ENCODE measurements at regions not wholly inside any gene's neighbourhood (a gene's known extent, or its start where the extent isn't known, plus 50 kb on each side); places are given as distances from the start of the nearest gene placed in this dataset.

- no peaks in the 10 kb centered on the region; the same call in 1 of the 2 replicates for H3K27me3 ChIP-seq (ENCODE audit: control insufficient read depth, insufficient read depth, low read length)
- no peak overlapping the region for H3K9ac ChIP-seq (ENCODE audit: low read length)
- peaks cover 7% of the 10 kb centered on the region; the same call in 1 of the 2 replicates for H3K9me3 ChIP-seq (ENCODE audit: control insufficient read depth, insufficient read depth, low read depth, low read length)
- H3K4me3 ChIP-seq (ENCODE audit: low read depth, low read length): no peak overlapping the region
- H3K4me1 ChIP-seq (ENCODE audit: control insufficient read depth, insufficient read depth, low read length): no peaks in the 10 kb centered on the region
- H3K36me3 ChIP-seq (ENCODE audit: control insufficient read depth, insufficient read depth, low read length): no peaks in the 10 kb centered on the region
- H3K27ac ChIP-seq (ENCODE audit: low read depth, low read length): no peak overlapping the region
Measured at GRCh38 chr15:100787567-100788417, 91.8 kb upstream of the ALDH1A3 start.

GRCh38 chr15:100788418-100789105 lies 91.1 kb upstream of the ALDH1A3 start:
- Histone ChIP-seq H3K9ac (ENCODE audit: low read length) (no peak overlapping the region), H3K4me1 (ENCODE audit: control insufficient read depth, insufficient read depth, low read length) (no peaks in the 10 kb centered on the region), H3K27ac (ENCODE audit: low read depth, low read length) (no peak overlapping the region), H3K4me3 (ENCODE audit: low read depth, low read length) (no peak overlapping the region), H3K9me3 (ENCODE audit: control insufficient read depth, insufficient read depth, low read depth, low read length) (peaks cover 9% of the 10 kb centered on the region; the same call in 1 of the 2 replicates), H3K27me3 (ENCODE audit: control insufficient read depth, insufficient read depth, low read length) (no peaks in the 10 kb centered on the region; the same call in 1 of the 2 replicates), H3K36me3 (ENCODE audit: control insufficient read depth, insufficient read depth, low read length) (no peaks in the 10 kb centered on the region)

GRCh38 chr15:100790786-100791265 lies 88.8 kb upstream of the ALDH1A3 start:
- no peak overlapping the region for H3K27ac ChIP-seq (ENCODE audit: low read depth, low read length)
- no peaks in the 10 kb centered on the region for H3K36me3 ChIP-seq (ENCODE audit: control insufficient read depth, insufficient read depth, low read length)
- no peaks in the 10 kb centered on the region for H3K4me1 ChIP-seq (ENCODE audit: control insufficient read depth, insufficient read depth, low read length)

GRCh38 chr15:100794008-100794407 lies 85.6 kb upstream of the ALDH1A3 start:
- Histone ChIP-seq H3K27me3 (ENCODE audit: control insufficient read depth, insufficient read depth, low read length) (no peaks in the 10 kb centered on the region), H3K36me3 (ENCODE audit: control insufficient read depth, insufficient read depth, low read length) (no peaks in the 10 kb centered on the region), H3K27ac (ENCODE audit: low read depth, low read length) (no peak overlapping the region), H3K4me3 (ENCODE audit: low read depth, low read length) (no peak overlapping the region), H3K9ac (ENCODE audit: low read length) (no peak overlapping the region), H3K4me1 (ENCODE audit: control insufficient read depth, insufficient read depth, low read length) (no peaks in the 10 kb centered on the region), H3K9me3 (ENCODE audit: control insufficient read depth, insufficient read depth, low read depth, low read length) (peaks cover 19% of the 10 kb centered on the region)

More at GRCh38 chr15:100790786-100791265, 88.8 kb upstream of the ALDH1A3 start:
- H3K9ac ChIP-seq (ENCODE audit: low read length): no peak overlapping the region
- H3K27me3 ChIP-seq (ENCODE audit: control insufficient read depth, insufficient read depth, low read length): no peaks in the 10 kb centered on the region; the same call in 1 of the 2 replicates
- H3K4me3 ChIP-seq (ENCODE audit: low read depth, low read length): no peak overlapping the region
- H3K9me3 ChIP-seq (ENCODE audit: control insufficient read depth, insufficient read depth, low read depth, low read length): peaks cover 22% of the 10 kb centered on the region

- Histone ChIP-seq H3K4me1 (ENCODE audit: control insufficient read depth, insufficient read depth, low read length) (no peaks in the 10 kb centered on the region; the same call in 1 of the 2 replicates), H3K9ac (ENCODE audit: low read length) (no peak overlapping the region), H3K4me3 (ENCODE audit: low read depth, low read length) (no peak overlapping the region), H3K9me3 (ENCODE audit: control insufficient read depth, insufficient read depth, low read depth, low read length) (peaks cover 2% of the 10 kb centered on the region; the same call in 1 of the 2 replicates), H3K27me3 (ENCODE audit: control insufficient read depth, insufficient read depth, low read length) (no peaks in the 10 kb centered on the region), H3K27ac (ENCODE audit: low read depth, low read length) (no peak overlapping the region), H3K36me3 (ENCODE audit: control insufficient read depth, insufficient read depth, low read length) (no peaks in the 10 kb centered on the region)
Measured at GRCh38 chr15:100801256-100801900, 78.3 kb upstream of the ALDH1A3 start.

GRCh38 chr15:100802421-100803170 lies 77.0 kb upstream of the ALDH1A3 start:
- Histone ChIP-seq H3K4me1 (ENCODE audit: control insufficient read depth, insufficient read depth, low read length) (no peaks in the 10 kb centered on the region; the same call in 1 of the 2 replicates), H3K9ac (ENCODE audit: low read length) (no peak overlapping the region), H3K27ac (ENCODE audit: low read depth, low read length) (no peak overlapping the region), H3K27me3 (ENCODE audit: control insufficient read depth, insufficient read depth, low read length) (no peaks in the 10 kb centered on the region), H3K4me3 (ENCODE audit: low read depth, low read length) (no peak overlapping the region), H3K36me3 (ENCODE audit: control insufficient read depth, insufficient read depth, low read length) (no peaks in the 10 kb centered on the region), H3K9me3 (ENCODE audit: control insufficient read depth, insufficient read depth, low read depth, low read length) (peaks cover 3% of the 10 kb centered on the region)

GRCh38 chr15:100803171-100803440 lies 76.5 kb upstream of the ALDH1A3 start:
- Histone ChIP-seq H3K36me3 (ENCODE audit: control insufficient read depth, insufficient read depth, low read length) (no peaks in the 10 kb centered on the region), H3K9ac (ENCODE audit: low read length) (no peak overlapping the region), H3K4me1 (ENCODE audit: control insufficient read depth, insufficient read depth, low read length) (no peaks in the 10 kb centered on the region; the same call in 1 of the 2 replicates), H3K27me3 (ENCODE audit: control insufficient read depth, insufficient read depth, low read length) (no peaks in the 10 kb centered on the region), H3K27ac (ENCODE audit: low read depth, low read length) (no peak overlapping the region), H3K4me3 (ENCODE audit: low read depth, low read length) (no peak overlapping the region), H3K9me3 (ENCODE audit: control insufficient read depth, insufficient read depth, low read depth, low read length) (peaks cover 4% of the 10 kb centered on the region)

GRCh38 chr15:100806157-100806556 lies 73.5 kb upstream of the ALDH1A3 start:
- Histone ChIP-seq H3K4me1 (ENCODE audit: control insufficient read depth, insufficient read depth, low read length) (no peaks in the 10 kb centered on the region; the same call in 1 of the 2 replicates), H3K36me3 (ENCODE audit: control insufficient read depth, insufficient read depth, low read length) (no peaks in the 10 kb centered on the region), H3K4me3 (ENCODE audit: low read depth, low read length) (no peak overlapping the region), H3K27ac (ENCODE audit: low read depth, low read length) (no peak overlapping the region), H3K9me3 (ENCODE audit: control insufficient read depth, insufficient read depth, low read depth, low read length) (peaks cover 2% of the 10 kb centered on the region; the same call in 1 of the 2 replicates), H3K27me3 (ENCODE audit: control insufficient read depth, insufficient read depth, low read length) (no peaks in the 10 kb centered on the region), H3K9ac (ENCODE audit: low read length) (no peak overlapping the region)

- no peak overlapping the region for H3K27ac ChIP-seq (ENCODE audit: low read depth, low read length)
- no peak overlapping the region for H3K9ac ChIP-seq (ENCODE audit: low read length)
- H3K4me1 ChIP-seq (ENCODE audit: control insufficient read depth, insufficient read depth, low read length): no peaks in the 10 kb centered on the region; the same call in 1 of the 2 replicates
- peaks cover 2% of the 10 kb centered on the region; the same call in 1 of the 2 replicates for H3K9me3 ChIP-seq (ENCODE audit: control insufficient read depth, insufficient read depth, low read depth, low read length)
- no peaks in the 10 kb centered on the region for H3K36me3 ChIP-seq (ENCODE audit: control insufficient read depth, insufficient read depth, low read length)
- H3K4me3 ChIP-seq (ENCODE audit: low read depth, low read length): no peak overlapping the region
- H3K27me3 ChIP-seq (ENCODE audit: control insufficient read depth, insufficient read depth, low read length): no peaks in the 10 kb centered on the region
Measured at GRCh38 chr15:100807028-100807427, 72.6 kb upstream of the ALDH1A3 start.

GRCh38 chr15:100808691-100809090 lies 70.9 kb upstream of the ALDH1A3 start:
- no peak overlapping the region for H3K27ac ChIP-seq (ENCODE audit: low read depth, low read length)
- no peaks in the 10 kb centered on the region for H3K4me1 ChIP-seq (ENCODE audit: control insufficient read depth, insufficient read depth, low read length)
- H3K9ac ChIP-seq (ENCODE audit: low read length): no peak overlapping the region
- no peaks in the 10 kb centered on the region for H3K27me3 ChIP-seq (ENCODE audit: control insufficient read depth, insufficient read depth, low read length)
- H3K36me3 ChIP-seq (ENCODE audit: control insufficient read depth, insufficient read depth, low read length): no peaks in the 10 kb centered on the region
- H3K4me3 ChIP-seq (ENCODE audit: low read depth, low read length): no peak overlapping the region
- H3K9me3 ChIP-seq (ENCODE audit: control insufficient read depth, insufficient read depth, low read depth, low read length): peaks cover 2% of the 10 kb centered on the region; the same call in 1 of the 2 replicates

Data from HUES6 (cell line).